Upper lobe of left lung (tissue), 4 donors: ENCODE measurements at regions not wholly inside any gene's neighbourhood (a gene's known extent, or its start where the extent isn't known, plus 50 kb on each side); places are given as distances from the start of the nearest gene placed in this dataset.
A peak's percentile ranks its signal among the peaks of the same experiment; 100 is the strongest.

Source experiments
- EP300 ChIP-seq, 4 donors: sonication (generic); formaldehyde crosslinking; IDR thresholded peaks; one replicate each; pipeline ENCODE4 v1.5.1; 2017; ENCODE audit warnings: antibody characterized with exemption in 4 of 4, control low read depth in 2 of 4
- POLR2A ChIP-seq, 4 donors: fragments of 450-650 bp; IDR thresholded peaks; one replicate each; pipeline ENCODE4 v1.5.1; 2016 to 2017; ENCODE audit warnings: antibody characterized with exemption in 4 of 4, mild to moderate bottlenecking in 2 of 4
- TF ChIP-seq, protein P1 (sequence below), 6 experiments: fragments of 450-650 bp in 4 of 6; fragments of 200-600 bp in 2 of 6; sonication (generic) in 2 of 6; IDR thresholded peaks; one replicate each; pipeline ENCODE4 v1.5.1; 2016 to 2019; ENCODE audit warnings: antibody characterized with exemption in 6 of 6

DNA sequence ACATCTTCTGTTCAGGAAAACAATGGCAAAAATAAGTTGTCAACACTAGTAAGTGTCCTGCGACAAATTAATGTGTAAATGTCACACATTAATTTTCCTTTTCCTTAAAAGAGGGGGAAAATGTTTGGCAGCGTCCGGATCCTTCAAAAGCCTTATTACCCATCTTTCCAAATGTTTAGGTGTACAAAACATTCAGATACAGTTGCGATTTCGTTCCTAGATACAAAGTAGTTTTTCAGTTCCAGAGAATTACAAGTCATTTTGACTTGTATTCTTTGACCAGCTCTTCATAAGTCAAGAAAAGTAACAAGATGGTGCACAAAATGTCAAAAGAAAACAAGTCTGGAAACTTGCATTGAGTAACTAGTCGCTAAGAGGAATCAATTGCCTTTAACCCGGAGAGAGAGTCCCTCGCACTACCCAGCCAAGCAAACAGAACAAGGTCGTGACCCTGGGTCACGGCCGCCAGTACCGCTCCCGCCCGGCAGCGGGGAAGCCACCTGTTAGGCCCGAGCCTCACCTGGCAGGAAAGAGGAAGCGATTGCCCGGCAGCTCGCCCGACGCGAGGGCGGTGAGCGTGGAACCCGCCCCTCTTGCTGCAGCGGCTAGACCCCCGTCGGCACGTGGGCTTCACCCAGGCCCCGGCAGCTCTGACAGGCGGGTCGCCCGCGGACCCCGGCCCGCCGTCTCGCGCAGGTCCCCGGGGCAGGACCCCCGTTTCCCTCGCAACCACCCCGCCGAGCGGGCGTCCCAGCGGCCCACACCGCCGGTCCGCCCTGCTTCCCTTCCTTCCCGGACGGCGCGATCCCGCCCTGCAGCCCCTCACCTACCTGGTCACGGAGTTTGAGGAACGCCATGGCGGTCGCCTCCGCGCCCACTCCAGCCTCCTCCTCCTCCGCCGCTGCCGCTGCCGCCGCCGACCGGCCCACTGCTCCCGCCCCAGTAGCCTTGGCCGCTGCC lies 61.0 kb upstream of the ANKRD28 start:
- TF ChIP-seq, protein P1, sequence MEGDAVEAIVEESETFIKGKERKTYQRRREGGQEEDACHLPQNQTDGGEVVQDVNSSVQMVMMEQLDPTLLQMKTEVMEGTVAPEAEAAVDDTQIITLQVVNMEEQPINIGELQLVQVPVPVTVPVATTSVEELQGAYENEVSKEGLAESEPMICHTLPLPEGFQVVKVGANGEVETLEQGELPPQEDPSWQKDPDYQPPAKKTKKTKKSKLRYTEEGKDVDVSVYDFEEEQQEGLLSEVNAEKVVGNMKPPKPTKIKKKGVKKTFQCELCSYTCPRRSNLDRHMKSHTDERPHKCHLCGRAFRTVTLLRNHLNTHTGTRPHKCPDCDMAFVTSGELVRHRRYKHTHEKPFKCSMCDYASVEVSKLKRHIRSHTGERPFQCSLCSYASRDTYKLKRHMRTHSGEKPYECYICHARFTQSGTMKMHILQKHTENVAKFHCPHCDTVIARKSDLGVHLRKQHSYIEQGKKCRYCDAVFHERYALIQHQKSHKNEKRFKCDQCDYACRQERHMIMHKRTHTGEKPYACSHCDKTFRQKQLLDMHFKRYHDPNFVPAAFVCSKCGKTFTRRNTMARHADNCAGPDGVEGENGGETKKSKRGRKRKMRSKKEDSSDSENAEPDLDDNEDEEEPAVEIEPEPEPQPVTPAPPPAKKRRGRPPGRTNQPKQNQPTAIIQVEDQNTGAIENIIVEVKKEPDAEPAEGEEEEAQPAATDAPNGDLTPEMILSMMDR (IDR thresholded peaks at IDR 0.05): peak; percentile 14 to 73 (median 37)
- TF ChIP-seq EP300 (IDR thresholded peaks at IDR 0.05) (no peak), POLR2A (IDR thresholded peaks at IDR 0.05) (peak in 1 of 4 donors; percentile 20)
